Right lobe of liver (tissue), 6 donors: ENCODE measurements at regions not wholly inside any gene's neighbourhood (a gene's known extent, or its start where the extent isn't known, plus 50 kb on each side); places are given as distances from the start of the nearest gene placed in this dataset.
A peak's percentile ranks its signal among the peaks of the same experiment; 100 is the strongest.

Source experiments
- ATAC-seq, 4 donors: fragments of 200-7000 bp; cut with Tn5 transposase; one replicate each; pipeline ENCODE4 v1.9.1; 2020; ENCODE audit warnings: mild to moderate bottlenecking in 4 of 4, moderate library complexity in 4 of 4
- DNase-seq, 3 donors: peaks; one replicate each; pipeline ENCODE4 v3.0.0-alpha.2; 2020
- H3K27ac ChIP-seq, 3 donors: fragments of 200-600 bp; one replicate each; pipeline ENCODE4 v1.8.0; 2022
- H3K27me3 ChIP-seq, 2 donors: fragments of 200-600 bp; one replicate each; pipeline ENCODE4 v1.8.0; 2022
- H3K36me3 ChIP-seq, 4 donors: fragments of 200-600 bp; sonication (generic) in 1 of 4; one replicate each; pipeline versions ENCODE4 v1.5.1 to v1.8.0; 2017 to 2022; ENCODE audit warnings: control low read depth in 1 of 4
- H3K4me1 ChIP-seq, 4 donors: fragments of 200-600 bp; sonication (generic) in 1 of 4; one replicate each; pipeline versions ENCODE4 v1.5.1 to v1.8.0; 2017 to 2022; ENCODE audit warnings: control low read depth in 1 of 4
- H3K4me3 ChIP-seq, 3 donors: fragments of 200-600 bp; one replicate each; pipeline ENCODE4 v1.8.0; 2022
- H3K9me3 ChIP-seq, 4 donors: fragments of 200-600 bp; sonication (generic) in 1 of 4; one replicate each; pipeline versions ENCODE4 v1.5.1 to v1.8.0; 2017 to 2022; ENCODE audit warnings: control low read depth in 1 of 4
- CTCF ChIP-seq, 4 donors: fragments of 200-600 bp in 3 of 4; fragments of 450-650 bp in 1 of 4; IDR thresholded peaks; one replicate each; pipeline versions ENCODE4 v1.5.1 to v1.8.0; 2016 to 2022; ENCODE audit warnings: antibody characterized with exemption in 4 of 4, mild to moderate bottlenecking in 2 of 4
- POLR2A ChIP-seq: fragments of 450-650 bp; IDR thresholded peaks from one replicate; pipeline ENCODE4 v1.6.1; 2017; ENCODE audit warnings: antibody characterized with exemption, mild to moderate bottlenecking
- WGBS: methylation state at CpG from one replicate; pipeline ENCODE4 v1.1.6; 2018; ENCODE audit warnings: low coverage, low lambda C conversion rate; ENCODE audit not compliant: insufficient coverage; ENCODE audit errors: missing lambda C conversion rate; 5-methylcytosine and 5-hydroxymethylcytosine counted together
- intact Hi-C, 2 donors: fragments of 100-400 bp; cut with DNase I; formaldehyde crosslinking; loops; one replicate each; pipeline versions ENCODE4 v1.11.2 to v1.14.1; 2022
- donor health status: DM: no; HTN: yes; CAD: no.
- donor health status: DM: no; HTN: no; CAD: no.
- donor health status: DM: no; HTN: no; CAD: no.
- donor health status: DM: no; HTN: yes; CAD: no.
- donor health status: DM: no; HTN: yes; CAD: no.

GRCh38 chrX:13495232-13495631, 74.2 kb upstream of the EGFL6 start:
- no peak for TF ChIP-seq POLR2A
- TF ChIP-seq CTCF (IDR thresholded peaks at IDR 0.05): no peak
- H3K9me3 ChIP-seq: no peaks in the 10 kb centered on the region
- WGBS: 11% methylated on average over 1 of the region's 1 CpG
- no peaks in the 10 kb centered on the region for H3K36me3 ChIP-seq
- no peak overlapping the region for H3K4me3 ChIP-seq
- H3K27ac ChIP-seq: peak overlapping the region in 1 of 3 donors; percentile 61
- DNase-seq (peak in 1 of 3 donors; percentile 67), ATAC-seq (peak; percentile 76 to 90 (median 82))
- peaks cover 0 to 18% (median 0%) of the 10 kb centered on the region in 4 donors for H3K4me1 ChIP-seq
- intact Hi-C loops: no loop called here
- H3K27me3 ChIP-seq: no peaks in the 10 kb centered on the region

- H3K4me1 ChIP-seq: peaks cover 0 to 18% (median 0%) of the 10 kb centered on the region in 4 donors
- WGBS: 19% methylated on average over 2 of the region's 2 CpGs
- intact Hi-C loops: no loop called here
- DNase-seq: no peak
- no peaks in the 10 kb centered on the region for H3K36me3 ChIP-seq
- H3K27me3 ChIP-seq: no peaks in the 10 kb centered on the region
- TF ChIP-seq POLR2A: no peak
- no peak for TF ChIP-seq CTCF (IDR thresholded peaks at IDR 0.05)
- no peak overlapping the region for H3K4me3 ChIP-seq
- H3K27ac ChIP-seq: peak overlapping the region in 1 of 3 donors; percentile 61
- peak in 1 of 4 donors; percentile 54 for ATAC-seq
- no peaks in the 10 kb centered on the region for H3K9me3 ChIP-seq
Measured at GRCh38 chrX:13494562-13494961, 74.8 kb upstream of the EGFL6 start.

- no peaks in the 10 kb centered on the region for H3K27me3 ChIP-seq
- intact Hi-C loops: no loop called here
- DNase-seq: no peak
Measured at GRCh38 chrX:13493659-13494058, 75.7 kb upstream of the EGFL6 start.

GRCh38 chrX:13492286-13492685, 77.1 kb upstream of the EGFL6 start:
- H3K9me3 ChIP-seq: no peaks in the 10 kb centered on the region
- TF ChIP-seq POLR2A (no peak), CTCF (IDR thresholded peaks at IDR 0.05) (no peak)
- no peak overlapping the region for H3K27ac ChIP-seq
- no peak overlapping the region for H3K4me3 ChIP-seq
- H3K4me1 ChIP-seq: peaks cover 0 to 18% (median 0%) of the 10 kb centered on the region in 4 donors
- DNase-seq (no peak), ATAC-seq (no peak)
- WGBS: 81% methylated on average over 2 of the region's 2 CpGs
- no peaks in the 10 kb centered on the region for H3K36me3 ChIP-seq
- intact Hi-C loops: no loop called here
- no peaks in the 10 kb centered on the region for H3K27me3 ChIP-seq

More at GRCh38 chrX:13493659-13494058, 75.7 kb upstream of the EGFL6 start:
- Histone ChIP-seq H3K36me3 (no peaks in the 10 kb centered on the region), H3K27ac (peak overlapping the region in 2 of 3 donors; percentile 3 to 61), H3K4me3 (no peak overlapping the region), H3K4me1 (peaks cover 0 to 18% (median 0%) of the 10 kb centered on the region in 4 donors), H3K9me3 (no peaks in the 10 kb centered on the region)
- peak; percentile 58 to 79 (median 70) for ATAC-seq
- TF ChIP-seq POLR2A: no peak
- TF ChIP-seq CTCF (IDR thresholded peaks at IDR 0.05): no peak
- 37% methylated on average over 5 of the region's 5 CpGs for WGBS

- no peak overlapping the region for H3K27ac ChIP-seq
- no peak for TF ChIP-seq CTCF (IDR thresholded peaks at IDR 0.05)
- TF ChIP-seq POLR2A: no peak
- intact Hi-C loops: no loop called here
Measured at GRCh38 chrX:13491061-13491460, 78.3 kb upstream of the EGFL6 start.

More at GRCh38 chrX:13491061-13491460, 78.3 kb upstream of the EGFL6 start:
- WGBS: 38% methylated on average over 3 of the region's 3 CpGs
- H3K4me1 ChIP-seq: peaks cover 0 to 18% (median 0%) of the 10 kb centered on the region in 4 donors
- H3K9me3 ChIP-seq: no peaks in the 10 kb centered on the region
- DNase-seq (no peak), ATAC-seq (no peak)
- H3K27me3 ChIP-seq: no peaks in the 10 kb centered on the region
- H3K4me3 ChIP-seq: no peak overlapping the region
- H3K36me3 ChIP-seq: no peaks in the 10 kb centered on the region
